ENCODE measurements at regions not wholly inside any gene's neighbourhood (a gene's known extent, or its start where the extent isn't known, plus 50 kb on each side); places are given as distances from the start of the nearest gene placed in this dataset.
"Not testable (repeated sequence)": the region's sequence is repeated elsewhere in the genome, so short reads cannot be mapped to it uniquely, and the experiment has no call there.

- no peak for DNase-seq
- intact Hi-C loops (cut with DNase I), result no loop called here
- ATAC-seq (ENCODE audit: poor library complexity), result no peak
These were observed 826.8 kb downstream of the EFNA5 start for GRCh38 chr5:106843812-106844416.

DNA sequence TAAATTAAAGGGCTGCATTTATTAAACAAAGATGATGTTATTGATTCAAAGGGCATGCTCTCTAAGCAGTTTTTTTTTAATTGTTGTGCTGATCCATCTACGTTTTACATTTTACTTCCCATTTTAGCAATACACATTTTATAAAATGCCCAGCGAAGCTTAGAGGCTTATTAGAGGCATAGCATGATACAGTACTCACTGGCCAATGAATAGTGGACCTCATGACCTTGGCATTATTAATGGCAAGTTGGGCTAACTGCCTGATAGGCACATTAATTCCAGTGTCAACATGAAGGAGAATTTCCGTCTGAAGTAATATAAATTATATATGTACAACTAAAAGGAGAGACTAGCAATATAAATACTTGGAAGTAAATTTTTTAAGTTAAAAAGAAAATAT lies 837.2 kb downstream of the EFNA5 start:
- DNase-seq (no peak), ATAC-seq (ENCODE audit: poor library complexity) (no peak)
- intact Hi-C loops (cut with DNase I), result no loop called here

- DNase-seq (no peak), ATAC-seq (ENCODE audit: poor library complexity) (no peak)
- intact Hi-C loops (cut with DNase I), result no loop called here
These were observed 843.7 kb downstream of the EFNA5 start for GRCh38 chr5:106827061-106827460.

GRCh38 chr5:106825374-106825773 lies 845.4 kb downstream of the EFNA5 start:
- intact Hi-C loops (cut with DNase I), result no loop called here

DNA sequence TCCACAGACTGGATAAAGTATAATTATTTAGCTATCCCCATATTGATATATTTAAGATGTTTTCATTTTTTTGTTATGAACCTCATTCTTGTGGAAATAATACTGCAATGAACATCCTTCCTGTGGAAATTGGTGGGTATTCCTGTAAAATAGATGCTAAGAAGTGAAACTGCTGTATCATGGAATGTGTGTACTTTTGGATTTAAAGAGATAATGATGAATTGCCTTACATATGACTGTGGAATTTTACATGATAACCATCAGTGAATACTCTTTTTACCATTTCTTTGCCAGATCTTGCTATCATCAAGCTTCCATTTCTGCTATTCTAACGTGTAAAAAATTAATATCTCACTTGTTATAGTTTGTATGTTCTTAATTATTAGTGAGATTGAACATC lies 847.9 kb downstream of the EFNA5 start:
- intact Hi-C loops (cut with DNase I), result no loop called here
- ATAC-seq (ENCODE audit: poor library complexity) (no peak), DNase-seq (no peak)

More at GRCh38 chr5:106825374-106825773, 845.4 kb downstream of the EFNA5 start:
- ATAC-seq (ENCODE audit: poor library complexity) (no peak), DNase-seq (no peak)

DNA sequence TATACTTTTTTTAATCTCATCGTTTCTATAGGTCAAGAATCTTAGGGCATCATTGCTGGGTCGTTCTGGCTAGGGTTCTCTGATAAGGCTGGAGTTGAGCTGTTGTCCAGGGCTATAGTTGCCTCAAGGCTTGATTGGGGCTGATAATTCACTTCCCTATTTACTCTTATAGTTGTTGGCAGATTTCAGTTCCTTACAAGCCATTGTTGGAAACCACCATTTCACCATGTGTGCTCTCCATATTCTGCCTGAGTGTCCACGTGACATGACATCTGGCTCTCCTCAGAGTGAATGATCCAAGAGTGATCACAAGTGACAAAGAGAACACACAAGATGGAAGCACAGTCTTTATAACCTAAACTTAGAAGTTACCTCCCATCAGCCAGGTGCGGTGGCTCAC lies 852.2 kb downstream of the EFNA5 start:
- ATAC-seq (ENCODE audit: poor library complexity), result no peak
- no peak for DNase-seq
- intact Hi-C loops (cut with DNase I), result no loop called here

DNA sequence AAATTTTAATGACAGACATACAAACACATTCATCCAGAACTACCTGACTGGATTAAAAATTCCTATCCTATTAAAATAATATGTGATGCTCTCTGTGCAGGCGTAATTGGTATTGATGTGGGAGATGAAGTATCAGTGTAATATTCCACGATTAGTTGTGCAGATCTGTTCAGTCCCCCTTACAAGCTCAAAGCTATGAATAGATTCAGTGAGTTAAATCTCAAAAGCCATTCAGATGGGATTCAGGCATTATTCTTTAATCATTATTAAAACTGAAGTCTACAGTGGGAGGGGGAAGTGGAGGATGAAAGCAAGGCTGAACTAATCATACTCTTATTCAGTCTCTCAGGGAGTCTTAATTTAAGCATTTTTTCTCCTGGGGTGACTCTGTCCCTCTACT lies 855.8 kb downstream of the EFNA5 start:
- no peak for ATAC-seq (ENCODE audit: poor library complexity)
- intact Hi-C loops (cut with DNase I), result no loop called here
- no peak for DNase-seq

DNA sequence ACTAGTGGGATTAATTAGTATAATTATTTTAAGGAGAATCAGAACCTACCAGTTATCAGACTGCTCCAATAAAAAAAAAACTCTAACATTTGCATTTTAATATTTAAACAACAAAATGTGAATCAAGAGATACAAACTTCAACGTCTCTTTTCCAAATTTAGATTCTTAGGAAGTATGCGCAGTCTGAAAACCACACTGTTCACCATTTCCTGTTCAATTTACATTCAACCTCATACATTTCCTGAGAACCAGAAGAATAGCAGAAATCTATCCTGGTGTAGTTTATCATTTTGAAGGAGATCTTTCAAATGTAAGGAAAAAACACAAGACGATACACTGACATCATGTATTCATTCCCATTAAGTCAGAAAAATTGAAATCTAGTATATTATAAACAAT lies 869.2 kb downstream of the EFNA5 start:
- ATAC-seq (ENCODE audit: poor library complexity) (no peak), DNase-seq (no peak)
- intact Hi-C loops (cut with DNase I), result no loop called here

DNA sequence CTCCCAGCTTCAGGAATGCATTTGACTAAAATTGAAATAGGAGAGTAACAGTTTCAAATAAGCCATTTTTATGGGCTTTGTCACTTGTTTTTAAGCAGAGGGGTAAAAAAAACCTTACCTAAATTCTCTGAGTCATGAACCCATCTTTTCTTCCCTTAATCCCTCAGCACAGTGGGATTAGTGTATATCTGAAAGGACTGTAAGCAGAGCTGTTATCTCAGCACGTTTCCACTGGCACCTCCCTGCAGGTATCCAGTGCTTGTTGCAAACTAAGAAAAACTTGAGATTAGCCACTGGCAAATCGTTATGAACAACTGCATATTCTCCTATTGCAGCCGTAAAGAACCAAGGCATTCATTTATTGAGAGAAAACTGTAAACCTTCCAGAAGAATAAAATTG lies 872.7 kb downstream of the EFNA5 start:
- intact Hi-C loops (cut with DNase I), result no loop called here

DNA sequence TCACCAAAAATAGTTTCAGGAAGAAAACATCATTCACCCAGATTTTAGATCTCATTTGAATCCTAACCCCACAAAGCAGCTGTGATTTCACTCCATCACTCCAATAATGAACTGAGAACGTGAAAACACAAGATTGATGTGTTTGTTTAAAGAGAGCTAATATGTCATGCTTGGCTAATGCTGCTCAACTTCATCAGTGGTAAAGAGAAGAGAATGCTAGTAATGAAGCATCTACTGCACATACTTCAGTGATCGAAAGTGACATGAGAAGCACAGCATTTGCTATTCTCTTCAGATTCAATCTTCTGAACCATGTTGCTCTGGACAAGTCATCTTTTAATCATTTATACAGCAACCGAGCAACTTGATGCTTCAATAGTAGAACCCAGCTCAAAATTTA lies 874.7 kb downstream of the EFNA5 start:
- DNase-seq (no peak), ATAC-seq (ENCODE audit: poor library complexity) (no peak)
- intact Hi-C loops (cut with DNase I), result no loop called here

More for the DNA sequence above, 872.7 kb downstream of the EFNA5 start:
- DNase-seq, result no peak
- ATAC-seq (ENCODE audit: poor library complexity), result no peak

DNA sequence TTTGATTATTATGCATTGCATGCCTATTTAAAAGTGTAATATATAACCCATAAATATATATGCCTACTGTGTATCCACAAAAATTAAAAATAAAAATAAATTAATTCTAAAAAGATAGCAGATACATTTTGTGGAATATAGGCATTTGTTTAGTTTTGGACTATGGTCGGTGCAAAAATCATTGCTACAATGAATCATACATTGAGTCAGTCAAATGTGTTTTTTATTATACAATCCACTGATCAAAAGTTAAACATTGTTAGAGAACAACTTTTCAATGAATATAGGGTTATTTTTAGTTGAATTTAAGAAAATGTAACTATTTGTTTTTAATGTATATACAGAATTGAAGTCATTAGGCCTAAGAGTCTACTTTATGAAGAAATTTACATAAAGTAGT lies 885.9 kb downstream of the EFNA5 start:
- DNase-seq (no peak), ATAC-seq (ENCODE audit: poor library complexity) (no peak)
- intact Hi-C loops (cut with DNase I), result no loop called here

GRCh38 chr5:106780355-106780754 lies 890.4 kb downstream of the EFNA5 start:
- no peak for ATAC-seq (ENCODE audit: poor library complexity)
- intact Hi-C loops (cut with DNase I), result no loop called here
- DNase-seq, result no peak

DNA sequence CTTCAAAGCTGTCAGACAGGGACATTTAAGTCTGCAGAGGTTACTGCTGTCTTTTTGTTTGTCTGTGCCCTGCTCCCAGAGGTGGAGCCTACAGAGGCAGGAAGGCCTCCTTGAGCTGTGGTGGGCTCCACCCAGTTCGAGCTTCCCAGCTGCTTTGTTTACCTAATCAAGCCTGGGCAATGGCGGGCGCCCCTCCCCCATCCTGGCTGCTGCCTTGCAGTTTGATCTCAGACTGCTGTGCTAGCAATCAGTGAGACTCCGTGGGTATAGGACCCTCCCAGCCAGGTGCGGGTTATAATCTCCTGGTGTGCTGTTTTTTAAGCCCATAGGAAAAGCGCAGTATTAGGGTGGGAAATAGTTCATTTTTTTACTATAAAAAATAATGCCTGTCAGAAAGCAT lies 894.2 kb downstream of the EFNA5 start:
- ATAC-seq (ENCODE audit: poor library complexity); intact Hi-C loops (cut with DNase I); DNase-seq: not testable (repeated sequence)

- intact Hi-C loops (cut with DNase I), result no loop called here
- DNase-seq (no peak), ATAC-seq (ENCODE audit: poor library complexity) (no peak)
These were observed 902.3 kb downstream of the EFNA5 start for GRCh38 chr5:106768392-106768791.

- no peak for ATAC-seq (ENCODE audit: poor library complexity)
- intact Hi-C loops (cut with DNase I), result no loop called here
These were observed 903.8 kb downstream of the EFNA5 start for GRCh38 chr5:106766916-106767315.

DNA sequence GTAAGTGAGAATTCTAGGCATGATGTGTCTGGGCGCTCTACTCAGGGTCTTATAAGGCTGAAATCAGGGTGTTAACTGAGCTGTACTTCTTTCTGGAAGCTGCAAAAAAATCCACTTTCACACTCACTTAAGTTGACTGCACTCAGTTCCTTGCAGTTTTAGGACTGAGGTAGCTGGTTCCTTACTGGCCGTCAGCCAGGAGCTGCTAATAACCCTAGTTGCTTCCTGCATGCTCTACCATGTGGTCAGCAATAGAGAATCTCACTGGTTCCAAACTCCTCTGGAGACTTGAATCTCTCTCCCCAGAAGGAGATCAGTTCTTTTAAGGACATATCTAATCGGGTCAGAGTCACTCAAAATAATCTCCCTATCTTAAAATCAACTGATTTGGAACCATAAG lies 911.2 kb downstream of the EFNA5 start:
- intact Hi-C loops (cut with DNase I), result no loop called here
- no peak for DNase-seq
- no peak for ATAC-seq (ENCODE audit: poor library complexity)

More at GRCh38 chr5:106766916-106767315, 903.8 kb downstream of the EFNA5 start:
- DNase-seq, result no peak

DNA sequence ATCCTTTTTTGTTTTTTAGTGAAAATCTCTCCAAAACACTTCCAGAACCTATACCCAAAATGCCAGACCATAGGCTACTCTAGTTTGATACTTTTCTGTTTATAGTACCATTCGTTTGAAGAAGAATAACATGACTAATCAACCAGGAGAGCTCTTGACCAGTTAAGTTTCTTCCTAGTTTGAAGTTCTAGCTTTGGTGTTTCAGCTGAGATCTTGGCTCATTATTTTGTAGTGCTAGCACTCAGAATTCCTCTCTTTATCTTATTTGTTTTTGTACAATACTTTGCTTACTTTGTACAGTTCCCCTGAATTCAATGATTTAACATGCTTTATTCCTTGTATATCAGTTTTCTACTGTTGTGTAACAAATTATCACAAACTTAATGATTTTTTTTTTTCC lies 911.6 kb downstream of the EFNA5 start:
- no peak for DNase-seq
- intact Hi-C loops (cut with DNase I), result no loop called here
- no peak for ATAC-seq (ENCODE audit: poor library complexity)

DNA sequence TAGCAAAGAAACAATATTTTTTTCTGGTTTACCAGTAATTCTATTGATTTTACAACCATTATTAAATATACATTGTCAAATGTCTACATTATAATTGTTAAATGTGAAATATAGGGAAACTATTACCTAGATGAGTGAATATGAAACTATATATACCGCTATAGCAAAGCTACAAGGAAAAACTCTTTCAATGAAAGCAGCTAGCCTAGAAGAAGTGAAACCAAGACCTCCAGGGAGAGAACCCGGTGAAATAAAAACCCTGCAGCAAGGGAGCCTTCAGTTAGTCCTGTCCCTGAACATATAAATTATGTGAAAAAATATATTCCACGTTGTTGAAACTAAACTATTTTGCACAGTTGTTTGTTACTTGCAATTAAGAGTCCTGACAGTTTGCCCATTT lies 913.1 kb downstream of the EFNA5 start:
- no peak for DNase-seq
- intact Hi-C loops (cut with DNase I), result no loop called here
- ATAC-seq (ENCODE audit: poor library complexity), result no peak

DNA sequence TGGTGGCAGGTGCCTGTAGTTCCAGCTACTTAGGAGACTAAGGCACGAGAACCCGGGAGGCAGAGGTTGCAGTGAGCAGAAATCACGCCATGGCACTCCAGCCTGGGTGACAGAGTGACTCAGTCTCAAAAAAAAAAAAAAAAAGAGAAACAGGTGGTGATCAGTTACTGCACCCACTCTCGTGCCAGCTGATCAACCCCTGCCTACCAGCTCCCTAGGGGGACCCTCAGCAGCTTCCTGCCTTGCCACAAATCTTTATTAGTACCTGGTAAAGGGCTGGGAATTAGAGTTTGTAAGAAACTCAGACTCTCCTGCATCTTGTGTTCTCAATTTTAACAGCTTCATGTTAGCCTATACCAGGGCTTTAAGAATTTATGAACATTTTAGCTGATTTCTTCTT lies 914.9 kb downstream of the EFNA5 start:
- no peak for ATAC-seq (ENCODE audit: poor library complexity)
- no peak for DNase-seq
- intact Hi-C loops (cut with DNase I), result no loop called here

DNA sequence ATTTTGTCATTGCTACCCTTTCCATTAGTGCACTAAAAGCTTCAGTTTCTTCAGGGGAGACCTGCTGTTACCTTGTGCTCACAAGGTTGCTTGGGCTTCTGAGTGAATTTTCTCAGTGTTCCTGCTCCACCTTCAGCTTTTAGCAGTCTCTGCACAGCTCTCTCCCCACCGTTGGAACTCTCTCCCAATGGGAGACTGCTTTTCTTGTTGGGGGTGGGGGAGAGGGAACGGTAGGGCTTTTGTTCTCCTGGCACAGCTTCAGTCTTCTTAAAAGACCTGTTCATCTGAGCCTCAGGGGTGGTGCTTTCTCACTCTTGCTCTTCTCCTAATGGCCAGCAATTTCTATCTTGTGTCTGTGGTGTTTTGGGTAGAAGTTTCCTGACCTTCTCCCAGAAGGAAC lies 915.7 kb downstream of the EFNA5 start:
- DNase-seq (no peak), ATAC-seq (ENCODE audit: poor library complexity) (no peak)

GRCh38 chr5:106749826-106750225 lies 920.9 kb downstream of the EFNA5 start:
- intact Hi-C loops (cut with DNase I), result no loop called here
- no peak for ATAC-seq (ENCODE audit: poor library complexity)
- DNase-seq, result no peak

More for the DNA sequence above, 915.7 kb downstream of the EFNA5 start:
- intact Hi-C loops (cut with DNase I), result no loop called here

All from Right ventricle myocardium superior (tissue), 1 donor.